Testis (tissue), 2 donors: ENCODE measurements at regions not wholly inside any gene's neighbourhood (a gene's known extent, or its start where the extent isn't known, plus 50 kb on each side); places are given as distances from the start of the nearest gene placed in this dataset.
"Not testable (repeated sequence)": the region's sequence is repeated elsewhere in the genome, so short reads cannot be mapped to it uniquely, and the experiment has no call there.

Source experiments
- POLR2A ChIP-seq: fragments of 450-650 bp; IDR thresholded peaks from one replicate; pipeline ENCODE4 v1.6.1; 2017; ENCODE audit warnings: antibody characterized with exemption, mild to moderate bottlenecking, moderate library complexity
- TF ChIP-seq, protein P1 (sequence below), 3 experiments: fragments of 450-650 bp in 2 of 3; fragments of 200-600 bp in 1 of 3; sonication (generic) in 1 of 3; IDR thresholded peaks; one replicate each; pipeline ENCODE4 v1.5.1; 2016 to 2019; ENCODE audit warnings: antibody characterized with exemption in 3 of 3, mild to moderate bottlenecking in 2 of 3, moderate library complexity in 1 of 3

DNA sequence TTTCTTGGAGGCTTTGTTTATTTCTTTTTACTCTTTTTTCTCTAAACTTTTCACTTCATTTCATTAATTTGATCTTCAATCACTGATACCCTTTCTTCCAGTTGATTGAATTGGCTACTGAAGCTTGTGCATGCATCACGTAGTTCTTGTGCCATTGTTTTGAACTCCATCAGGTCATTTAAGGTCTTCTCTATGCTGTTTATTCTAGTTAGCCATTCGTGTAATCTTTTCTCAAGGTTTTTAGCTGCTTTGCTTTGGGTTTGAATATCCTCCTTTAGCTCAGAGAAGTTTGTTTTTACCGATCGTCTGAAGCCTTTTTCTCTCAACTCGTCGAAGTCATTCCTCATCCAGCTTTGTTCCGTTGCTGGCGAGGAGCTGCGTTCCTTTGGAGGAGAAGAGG, 189.9 kb downstream of the TTC6 start:
- TF ChIP-seq, protein P1, sequence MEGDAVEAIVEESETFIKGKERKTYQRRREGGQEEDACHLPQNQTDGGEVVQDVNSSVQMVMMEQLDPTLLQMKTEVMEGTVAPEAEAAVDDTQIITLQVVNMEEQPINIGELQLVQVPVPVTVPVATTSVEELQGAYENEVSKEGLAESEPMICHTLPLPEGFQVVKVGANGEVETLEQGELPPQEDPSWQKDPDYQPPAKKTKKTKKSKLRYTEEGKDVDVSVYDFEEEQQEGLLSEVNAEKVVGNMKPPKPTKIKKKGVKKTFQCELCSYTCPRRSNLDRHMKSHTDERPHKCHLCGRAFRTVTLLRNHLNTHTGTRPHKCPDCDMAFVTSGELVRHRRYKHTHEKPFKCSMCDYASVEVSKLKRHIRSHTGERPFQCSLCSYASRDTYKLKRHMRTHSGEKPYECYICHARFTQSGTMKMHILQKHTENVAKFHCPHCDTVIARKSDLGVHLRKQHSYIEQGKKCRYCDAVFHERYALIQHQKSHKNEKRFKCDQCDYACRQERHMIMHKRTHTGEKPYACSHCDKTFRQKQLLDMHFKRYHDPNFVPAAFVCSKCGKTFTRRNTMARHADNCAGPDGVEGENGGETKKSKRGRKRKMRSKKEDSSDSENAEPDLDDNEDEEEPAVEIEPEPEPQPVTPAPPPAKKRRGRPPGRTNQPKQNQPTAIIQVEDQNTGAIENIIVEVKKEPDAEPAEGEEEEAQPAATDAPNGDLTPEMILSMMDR (IDR thresholded peaks at IDR 0.05): not testable (repeated sequence)
- TF ChIP-seq POLR2A: not testable (repeated sequence)
